SH-SY5Y (cell line): ENCODE measurements at regions not wholly inside any gene's neighbourhood (a gene's known extent, or its start where the extent isn't known, plus 50 kb on each side); places are given as distances from the start of the nearest gene placed in this dataset.

Experiments used
- GATA2 ChIP-seq: IDR thresholded peaks from 2 replicates; pipeline ENCODE4 v1.6.1; 2011; ENCODE audit warnings: mild to moderate bottlenecking, low read depth, low read length
- GATA3 ChIP-seq: IDR thresholded peaks from 2 replicates; pipeline ENCODE4 v1.6.1; 2011; ENCODE audit warnings: low read depth, mild to moderate bottlenecking, low read length, moderate library complexity

DNA sequence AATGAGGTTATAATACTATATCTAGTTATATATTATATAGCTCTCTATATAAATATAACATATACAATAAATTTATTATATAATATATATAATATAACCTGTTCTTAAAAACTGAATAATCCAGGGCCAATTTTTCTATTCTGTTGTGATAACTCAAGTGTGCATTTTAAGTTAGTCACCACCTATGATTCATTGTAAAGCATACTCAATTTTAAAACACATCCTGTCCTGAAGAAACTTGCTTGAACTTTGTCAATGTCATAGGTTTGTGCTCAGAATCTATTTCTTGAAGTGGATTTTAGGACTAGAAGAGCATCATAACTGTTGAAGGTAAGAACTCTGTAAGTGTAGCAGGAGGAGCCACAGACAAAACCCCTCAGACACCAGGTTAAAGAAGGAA is 1209.8 kb downstream of the REEP3 start:
- TF ChIP-seq GATA2 (no peak), GATA3 (no peak)
